ENCODE measurements at regions not wholly inside any gene's neighbourhood (a gene's known extent, or its start where the extent isn't known, plus 50 kb on each side); places are given as distances from the start of the nearest gene placed in this dataset.
"Not testable (repeated sequence)": the region's sequence is repeated elsewhere in the genome, so short reads cannot be mapped to it uniquely, and the experiment has no call there.

GRCh38 chr3:38964646-38965045, 87.1 kb downstream of the SCN11A start:
- no peak for DNase-seq

- DNase-seq, result no peak
Observed at GRCh38 chr3:38964204-38964603, 87.5 kb downstream of the SCN11A start.

- DNase-seq, result peak in 1 of 5 donors; percentile 20
Observed at GRCh38 chr3:38960953-38961622, 90.7 kb downstream of the SCN11A start.

GRCh38 chr3:38960042-38960622, 91.6 kb downstream of the SCN11A start:
- no peak for DNase-seq

- no peak for DNase-seq
Observed at GRCh38 chr3:38958026-38958720, 93.6 kb downstream of the SCN11A start.

GRCh38 chr3:38957296-38957695, 94.4 kb downstream of the SCN11A start:
- DNase-seq, result no peak

GRCh38 chr3:38952721-38953120, 99.0 kb downstream of the SCN11A start:
- DNase-seq, result no peak

GRCh38 chr3:38951167-38951566, 100.6 kb downstream of the SCN11A start:
- DNase-seq, result not testable (repeated sequence)

GRCh38 chr3:38950581-38950980, 101.2 kb downstream of the SCN11A start:
- DNase-seq, result no peak

- DNase-seq, result no peak
Observed at GRCh38 chr3:38949994-38950393, 101.8 kb downstream of the SCN11A start.

- DNase-seq, result no peak
Observed at GRCh38 chr3:38940394-38940793, 111.3 kb downstream of the SCN11A start.

GRCh38 chr3:38925351-38925750, 109.3 kb upstream of the SCN10A start:
- no peak for DNase-seq

- no peak for DNase-seq
Observed at GRCh38 chr3:38916706-38917105, 100.7 kb upstream of the SCN10A start.

GRCh38 chr3:38907426-38907825, 91.4 kb upstream of the SCN10A start:
- no peak for DNase-seq

GRCh38 chr3:38890426-38890825, 74.4 kb upstream of the SCN10A start:
- no peak for DNase-seq

GRCh38 chr3:38878646-38879045, 62.6 kb upstream of the SCN10A start:
- DNase-seq, result no peak
